ENCODE measurements at regions not wholly inside any gene's neighbourhood (a gene's known extent, or its start where the extent isn't known, plus 50 kb on each side); places are given as distances from the start of the nearest gene placed in this dataset.

GRCh38 chr12:93130366-93131054, 201.4 kb upstream of the EEA1 start:
- no peak for TF ChIP-seq CTCF (IDR thresholded peaks at IDR 0.05; ENCODE audit: poor library complexity, severe bottlenecking)
- no peak for TF ChIP-seq MXI1 (conservative IDR thresholded peaks at IDR 0.05; ENCODE audit: poor library complexity, severe bottlenecking)
- TF ChIP-seq RAD21 (conservative IDR thresholded peaks at IDR 0.05), result no peak
- no peak for TF ChIP-seq REST (IDR thresholded peaks at IDR 0.05; ENCODE audit: borderline replicate concordance)
- TF ChIP-seq POLR2AphosphoS5 (IDR thresholded peaks at IDR 0.05), result no peak

All from neural cell (in vitro differentiated cells).